HepG2 (cell line): ENCODE measurements at regions not wholly inside any gene's neighbourhood (a gene's known extent, or its start where the extent isn't known, plus 50 kb on each side); places are given as distances from the start of the nearest gene placed in this dataset.
"Not testable (repeated sequence)": the region's sequence is repeated elsewhere in the genome, so short reads cannot be mapped to it uniquely, and the experiment has no call there.

Experiments used
- CEBPB ChIP-seq: IDR thresholded peaks from 2 replicates; pipeline ENCODE4 v1.6.1; 2011; ENCODE audit warnings: low read depth, low read length, improper control_type of control experiment, borderline replicate concordance
- CTCF ChIP-seq: sonication (generic); formaldehyde crosslinking; IDR thresholded peaks from 2 replicates; pipeline ENCODE4 v1.5.0; 2020; ENCODE audit warnings: mild to moderate bottlenecking, missing genetic modification reagents, moderate library complexity
- HCFC1 ChIP-seq: fragments of 150-350 bp; IDR thresholded peaks from 2 replicates; pipeline ENCODE4 v1.6.1; 2014; ENCODE audit warnings: low read depth, low read length
- MAFK ChIP-seq, 2 experiments: IDR thresholded peaks in 1 of 2; conservative IDR thresholded peaks in 1 of 2; 2 replicates each; pipeline ENCODE4 v1.6.1; 2011; ENCODE audit warnings: improper control_type of control experiment in 2 of 2, low read length in 2 of 2
- PRPF4 ChIP-seq: fragments of 200-400 bp; formaldehyde crosslinking; IDR thresholded peaks from 2 replicates; pipeline ENCODE4 v1.6.1; 2016; ENCODE audit warnings: low read length, low read depth; ENCODE audit not compliant: poor library complexity, severe bottlenecking
- ZMYM2 ChIP-seq: sonication (generic); formaldehyde crosslinking; IDR thresholded peaks from 2 replicates; pipeline ENCODE4 v1.8.0; 2022; ENCODE audit warnings: mild to moderate bottlenecking, missing genetic modification reagents
- ZNF839 ChIP-seq: sonication (generic); formaldehyde crosslinking; IDR thresholded peaks from 2 replicates; pipeline ENCODE4 v1.4.0; 2020; ENCODE audit warnings: missing genetic modification reagents, mild to moderate bottlenecking, borderline replicate concordance
- TF ChIP-seq, protein P1 (sequence below): sonication (generic); formaldehyde crosslinking; conservative IDR thresholded peaks from 2 replicates; pipeline ENCODE4 v1.4.0; 2020; ENCODE audit warnings: missing genetic modification reagents
- TF ChIP-seq, protein P2 (sequence below): sonication (generic); formaldehyde crosslinking; conservative IDR thresholded peaks from 2 replicates; pipeline ENCODE4 v1.4.0; 2020; ENCODE audit warnings: missing genetic modification reagents
- TF ChIP-seq, protein P3 (sequence below): sonication (generic); formaldehyde crosslinking; IDR thresholded peaks from 2 replicates; pipeline ENCODE4 v1.5.1; 2020; ENCODE audit warnings: missing genetic modification reagents, mild to moderate bottlenecking, borderline replicate concordance

GRCh38 chrX:56635060-56635459, 71.6 kb downstream of the UBQLN2 start:
- TF ChIP-seq CTCF; MAFK (conservative IDR thresholded peaks at IDR 0.05 in 1 of 2, IDR thresholded peaks at IDR 0.05 in 1 of 2; ENCODE audit: low read length in 2 of 2); ZNF839 (CRISPR knock-in tag); PRPF4; CEBPB; HCFC1; ZMYM2 (CRISPR knock-in tag): not testable (repeated sequence)
- TF ChIP-seq, protein P1, sequence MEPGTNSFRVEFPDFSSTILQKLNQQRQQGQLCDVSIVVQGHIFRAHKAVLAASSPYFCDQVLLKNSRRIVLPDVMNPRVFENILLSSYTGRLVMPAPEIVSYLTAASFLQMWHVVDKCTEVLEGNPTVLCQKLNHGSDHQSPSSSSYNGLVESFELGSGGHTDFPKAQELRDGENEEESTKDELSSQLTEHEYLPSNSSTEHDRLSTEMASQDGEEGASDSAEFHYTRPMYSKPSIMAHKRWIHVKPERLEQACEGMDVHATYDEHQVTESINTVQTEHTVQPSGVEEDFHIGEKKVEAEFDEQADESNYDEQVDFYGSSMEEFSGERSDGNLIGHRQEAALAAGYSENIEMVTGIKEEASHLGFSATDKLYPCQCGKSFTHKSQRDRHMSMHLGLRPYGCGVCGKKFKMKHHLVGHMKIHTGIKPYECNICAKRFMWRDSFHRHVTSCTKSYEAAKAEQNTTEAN (CRISPR knock-in tag), result not testable (repeated sequence)
- TF ChIP-seq, protein P2, sequence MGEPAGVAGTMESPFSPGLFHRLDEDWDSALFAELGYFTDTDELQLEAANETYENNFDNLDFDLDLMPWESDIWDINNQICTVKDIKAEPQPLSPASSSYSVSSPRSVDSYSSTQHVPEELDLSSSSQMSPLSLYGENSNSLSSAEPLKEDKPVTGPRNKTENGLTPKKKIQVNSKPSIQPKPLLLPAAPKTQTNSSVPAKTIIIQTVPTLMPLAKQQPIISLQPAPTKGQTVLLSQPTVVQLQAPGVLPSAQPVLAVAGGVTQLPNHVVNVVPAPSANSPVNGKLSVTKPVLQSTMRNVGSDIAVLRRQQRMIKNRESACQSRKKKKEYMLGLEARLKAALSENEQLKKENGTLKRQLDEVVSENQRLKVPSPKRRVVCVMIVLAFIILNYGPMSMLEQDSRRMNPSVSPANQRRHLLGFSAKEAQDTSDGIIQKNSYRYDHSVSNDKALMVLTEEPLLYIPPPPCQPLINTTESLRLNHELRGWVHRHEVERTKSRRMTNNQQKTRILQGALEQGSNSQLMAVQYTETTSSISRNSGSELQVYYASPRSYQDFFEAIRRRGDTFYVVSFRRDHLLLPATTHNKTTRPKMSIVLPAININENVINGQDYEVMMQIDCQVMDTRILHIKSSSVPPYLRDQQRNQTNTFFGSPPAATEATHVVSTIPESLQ (CRISPR knock-in tag), result not testable (repeated sequence)
- TF ChIP-seq, protein P3, sequence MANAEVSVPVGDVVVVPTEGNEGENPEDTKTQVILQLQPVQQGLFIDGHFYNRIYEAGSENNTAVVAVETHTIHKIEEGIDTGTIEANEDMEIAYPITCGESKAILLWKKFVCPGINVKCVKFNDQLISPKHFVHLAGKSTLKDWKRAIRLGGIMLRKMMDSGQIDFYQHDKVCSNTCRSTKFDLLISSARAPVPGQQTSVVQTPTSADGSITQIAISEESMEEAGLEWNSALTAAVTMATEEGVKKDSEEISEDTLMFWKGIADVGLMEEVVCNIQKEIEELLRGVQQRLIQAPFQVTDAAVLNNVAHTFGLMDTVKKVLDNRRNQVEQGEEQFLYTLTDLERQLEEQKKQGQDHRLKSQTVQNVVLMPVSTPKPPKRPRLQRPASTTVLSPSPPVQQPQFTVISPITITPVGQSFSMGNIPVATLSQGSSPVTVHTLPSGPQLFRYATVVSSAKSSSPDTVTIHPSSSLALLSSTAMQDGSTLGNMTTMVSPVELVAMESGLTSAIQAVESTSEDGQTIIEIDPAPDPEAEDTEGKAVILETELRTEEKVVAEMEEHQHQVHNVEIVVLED, result not testable (repeated sequence)
